ENCODE measurements at regions not wholly inside any gene's neighbourhood (a gene's known extent, or its start where the extent isn't known, plus 50 kb on each side); places are given as distances from the start of the nearest gene placed in this dataset.
"Not testable (repeated sequence)": the region's sequence is repeated elsewhere in the genome, so short reads cannot be mapped to it uniquely, and the experiment has no call there.

GRCh38 chr9:25119041-25119440, 559.2 kb downstream of the TUSC1 start:
- Histone ChIP-seq H3K36me3 (ENCODE audit: control insufficient read depth, insufficient read depth, low read length) (no peaks in the 10 kb centered on the region), H3K4me1 (ENCODE audit: control insufficient read depth, extremely low read depth, insufficient read depth, low read length) (no peaks in the 10 kb centered on the region), H3K27ac (ENCODE audit: insufficient read depth, low read length) (no peak overlapping the region), H3K27me3 (ENCODE audit: control insufficient read depth, insufficient read depth, low read length) (no peaks in the 10 kb centered on the region), H3K9me3 (ENCODE audit: control insufficient read depth, insufficient read depth, low read depth, low read length) (no peaks in the 10 kb centered on the region), H2AFZ (ENCODE audit: low read length) (no peak overlapping the region), H3K9ac (ENCODE audit: insufficient read depth, low read length) (no peak overlapping the region), H3K79me2 (ENCODE audit: control insufficient read depth, insufficient read depth, low read length) (no peaks in the 10 kb centered on the region), H3K4me3 (replicated peaks in 1 of 4; ENCODE audit: control extremely low read depth in 1 of 4, insufficient read depth in 1 of 4, low read depth in 3 of 4, low read length in 4 of 4) (no peak overlapping the region), H3K4me2 (ENCODE audit: extremely low read depth, insufficient read depth, low read length) (no peak overlapping the region), H4K20me1 (ENCODE audit: control insufficient read depth, extremely low read depth, insufficient read depth, low read length) (no peaks in the 10 kb centered on the region)
- DNase-seq (ENCODE audit: low read depth in 2 of 2): no peak
- TF ChIP-seq CTCF (conservative IDR thresholded peaks at IDR 0.05 in 1 of 2, IDR thresholded peaks at IDR 0.05 in 1 of 2; ENCODE audit: low read depth in 1 of 2, low read length in 2 of 2): no peak
- TF ChIP-seq EZH2 (IDR thresholded peaks at IDR 0.05; ENCODE audit: low read length, missing control alignments): no peak

GRCh38 chr9:25117791-25118190, 560.5 kb downstream of the TUSC1 start:
- Histone ChIP-seq H4K20me1 (ENCODE audit: control insufficient read depth, extremely low read depth, insufficient read depth, low read length) (no peaks in the 10 kb centered on the region), H3K4me2 (ENCODE audit: extremely low read depth, insufficient read depth, low read length) (no peak overlapping the region), H3K36me3 (ENCODE audit: control insufficient read depth, insufficient read depth, low read length) (no peaks in the 10 kb centered on the region), H3K4me1 (ENCODE audit: control insufficient read depth, extremely low read depth, insufficient read depth, low read length) (no peaks in the 10 kb centered on the region), H3K27ac (ENCODE audit: insufficient read depth, low read length) (no peak overlapping the region), H3K27me3 (ENCODE audit: control insufficient read depth, insufficient read depth, low read length) (no peaks in the 10 kb centered on the region), H3K9ac (ENCODE audit: insufficient read depth, low read length) (no peak overlapping the region), H3K79me2 (ENCODE audit: control insufficient read depth, insufficient read depth, low read length) (no peaks in the 10 kb centered on the region), H2AFZ (ENCODE audit: low read length) (no peak overlapping the region), H3K9me3 (ENCODE audit: control insufficient read depth, insufficient read depth, low read depth, low read length) (no peaks in the 10 kb centered on the region), H3K4me3 (replicated peaks in 1 of 4; ENCODE audit: control extremely low read depth in 1 of 4, insufficient read depth in 1 of 4, low read depth in 3 of 4, low read length in 4 of 4) (no peak overlapping the region)
- TF ChIP-seq CTCF (conservative IDR thresholded peaks at IDR 0.05 in 1 of 2, IDR thresholded peaks at IDR 0.05 in 1 of 2; ENCODE audit: low read depth in 1 of 2, low read length in 2 of 2) (no peak), EZH2 (IDR thresholded peaks at IDR 0.05; ENCODE audit: low read length, missing control alignments) (no peak)
- DNase-seq (ENCODE audit: low read depth in 2 of 2): no peak

- H2AFZ ChIP-seq (ENCODE audit: low read length); H3K9ac ChIP-seq (ENCODE audit: insufficient read depth, low read length); H4K20me1 ChIP-seq (ENCODE audit: control insufficient read depth, extremely low read depth, insufficient read depth, low read length); H3K27me3 ChIP-seq (ENCODE audit: control insufficient read depth, insufficient read depth, low read length); H3K27ac ChIP-seq (ENCODE audit: insufficient read depth, low read length); H3K36me3 ChIP-seq (ENCODE audit: control insufficient read depth, insufficient read depth, low read length); H3K4me2 ChIP-seq (ENCODE audit: extremely low read depth, insufficient read depth, low read length); H3K4me3 ChIP-seq (replicated peaks in 1 of 4; ENCODE audit: control extremely low read depth in 1 of 4, insufficient read depth in 1 of 4, low read depth in 3 of 4, low read length in 4 of 4); H3K79me2 ChIP-seq (ENCODE audit: control insufficient read depth, insufficient read depth, low read length); H3K9me3 ChIP-seq (ENCODE audit: control insufficient read depth, insufficient read depth, low read depth, low read length); H3K4me1 ChIP-seq (ENCODE audit: control insufficient read depth, extremely low read depth, insufficient read depth, low read length); DNase-seq (ENCODE audit: low read depth in 2 of 2): not testable (repeated sequence)
Observed at GRCh38 chr9:25102204-25102603, 556.5 kb upstream of the IZUMO3 start.

GRCh38 chr9:25094518-25094917, 548.8 kb upstream of the IZUMO3 start:
- DNase-seq (ENCODE audit: low read depth in 2 of 2): no peak
- H3K4me3 ChIP-seq (replicated peaks in 1 of 4; ENCODE audit: control extremely low read depth in 1 of 4, insufficient read depth in 1 of 4, low read depth in 3 of 4, low read length in 4 of 4): no peak overlapping the region

More at GRCh38 chr9:25094518-25094917, 548.8 kb upstream of the IZUMO3 start:
- no peaks in the 10 kb centered on the region for H3K9me3 ChIP-seq (ENCODE audit: control insufficient read depth, insufficient read depth, low read depth, low read length)
- H3K9ac ChIP-seq (ENCODE audit: insufficient read depth, low read length): no peak overlapping the region
- no peaks in the 10 kb centered on the region for H4K20me1 ChIP-seq (ENCODE audit: control insufficient read depth, extremely low read depth, insufficient read depth, low read length)
- H2AFZ ChIP-seq (ENCODE audit: low read length): no peak overlapping the region
- no peaks in the 10 kb centered on the region for H3K27me3 ChIP-seq (ENCODE audit: control insufficient read depth, insufficient read depth, low read length)
- H3K4me1 ChIP-seq (ENCODE audit: control insufficient read depth, extremely low read depth, insufficient read depth, low read length): no peaks in the 10 kb centered on the region
- H3K79me2 ChIP-seq (ENCODE audit: control insufficient read depth, insufficient read depth, low read length): no peaks in the 10 kb centered on the region
- no peak overlapping the region for H3K4me2 ChIP-seq (ENCODE audit: extremely low read depth, insufficient read depth, low read length)
- no peaks in the 10 kb centered on the region for H3K36me3 ChIP-seq (ENCODE audit: control insufficient read depth, insufficient read depth, low read length)
- no peak overlapping the region for H3K27ac ChIP-seq (ENCODE audit: insufficient read depth, low read length)
- TF ChIP-seq EZH2 (IDR thresholded peaks at IDR 0.05; ENCODE audit: low read length, missing control alignments) (no peak), CTCF (conservative IDR thresholded peaks at IDR 0.05 in 1 of 2, IDR thresholded peaks at IDR 0.05 in 1 of 2; ENCODE audit: low read depth in 1 of 2, low read length in 2 of 2) (no peak)
